ENCODE measurements at regions not wholly inside any gene's neighbourhood (a gene's known extent, or its start where the extent isn't known, plus 50 kb on each side); places are given as distances from the start of the nearest gene placed in this dataset.

DNA sequence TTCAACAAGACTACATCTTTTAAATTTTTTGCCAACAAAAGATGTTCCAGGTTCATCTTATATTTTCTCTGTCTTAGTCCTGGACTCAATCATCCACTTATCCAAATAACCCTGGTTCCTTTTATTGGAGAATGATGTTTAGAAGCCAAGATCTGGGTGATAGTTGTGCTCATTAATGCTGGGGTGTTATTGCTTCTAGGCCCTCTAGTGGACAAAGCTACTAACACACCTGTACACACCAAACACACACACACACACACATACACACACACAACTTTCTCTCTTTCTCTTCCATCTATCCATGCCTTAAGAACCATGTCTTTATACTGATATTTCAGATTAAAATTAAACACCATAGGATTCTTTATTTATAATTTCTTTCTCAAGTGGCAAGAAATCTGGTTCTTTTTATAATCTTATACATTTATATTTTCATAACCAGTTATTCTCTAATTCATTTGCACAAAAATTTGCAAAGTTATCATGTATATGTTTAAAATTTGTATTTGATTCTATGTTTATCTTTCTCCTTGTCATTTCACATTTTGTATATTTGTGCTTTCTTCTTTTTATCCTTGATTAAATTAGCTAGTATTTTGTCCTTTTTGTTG, 179.1 kb upstream of the SMIM23 start:
- no peaks in the 10 kb centered on the region for H3K27me3 ChIP-seq (ENCODE audit: insufficient read depth, low read length)
- no peak overlapping the region for H3K9ac ChIP-seq (ENCODE audit: low read length)
- no peak overlapping the region for H2AFZ ChIP-seq (ENCODE audit: insufficient read depth, low read length, poor library complexity)
- no peak overlapping the region for H3K14ac ChIP-seq (ENCODE audit: low read length)
- H3K4me1 ChIP-seq (ENCODE audit: control insufficient read depth in 1 of 2, insufficient read depth in 2 of 2, low read length in 2 of 2): no peaks in the 10 kb centered on the region
- no peak overlapping the region for H3K23ac ChIP-seq (ENCODE audit: low read length)
- no peak overlapping the region for H4K91ac ChIP-seq (ENCODE audit: low read depth, low read length)
- no peak overlapping the region for H3K27ac ChIP-seq (ENCODE audit: low read depth, low read length)
- H2BK120ac ChIP-seq (ENCODE audit: insufficient read depth, low read length, poor library complexity): no peak overlapping the region
- no peak overlapping the region for H3K4me2 ChIP-seq (ENCODE audit: low read length)
- no peak overlapping the region for H3K4ac ChIP-seq (ENCODE audit: low read depth, low read length)
- no peaks in the 10 kb centered on the region for H3K9me3 ChIP-seq (ENCODE audit: insufficient read depth, low read depth, low read length)
- H3K79me1 ChIP-seq (ENCODE audit: low read length): no peaks in the 10 kb centered on the region
- H3K79me2 ChIP-seq (ENCODE audit: control insufficient read depth, insufficient read depth, low read length, poor library complexity): no peaks in the 10 kb centered on the region
- no peak overlapping the region for H2BK5ac ChIP-seq (ENCODE audit: low read depth, low read length, poor library complexity)
- H4K12ac ChIP-seq (ENCODE audit: low read depth, low read length): no peak overlapping the region
- no peak overlapping the region for H3K18ac ChIP-seq (ENCODE audit: low read length)
- no peak overlapping the region for H2AK5ac ChIP-seq (ENCODE audit: low read length)
- H3K4me3 ChIP-seq (ENCODE audit: low read depth, low read length): no peak overlapping the region
- H3K36me3 ChIP-seq (ENCODE audit: control insufficient read depth in 1 of 2, insufficient read depth in 2 of 2, low read length in 2 of 2): no peaks in the 10 kb centered on the region
- DNase-seq: peak in 1 of 2 donors; percentile 46
- no peak overlapping the region for H2BK12ac ChIP-seq (ENCODE audit: low read length)
- H4K8ac ChIP-seq (ENCODE audit: low read depth, low read length): no peak overlapping the region

DNA sequence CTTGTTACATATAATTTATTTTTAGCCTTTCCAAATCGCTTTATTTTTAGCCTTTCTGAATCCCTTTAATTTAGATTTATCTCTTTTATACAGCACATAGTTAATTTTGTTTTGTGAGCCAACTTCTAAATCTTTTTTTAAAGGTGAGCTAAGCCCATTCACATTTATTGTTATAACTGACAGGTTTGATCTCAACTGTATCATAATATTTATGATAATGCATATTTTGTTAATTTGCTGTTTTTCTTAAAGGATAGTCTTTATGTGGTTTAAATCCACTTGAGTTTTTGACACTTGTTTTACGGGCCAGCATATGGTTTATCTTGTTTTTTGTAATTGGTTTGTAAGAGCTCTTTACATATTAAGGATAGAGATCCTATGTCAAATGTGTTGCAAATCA, 177.8 kb upstream of the SMIM23 start:
- H3K36me3 ChIP-seq (ENCODE audit: control insufficient read depth in 1 of 2, insufficient read depth in 2 of 2, low read length in 2 of 2): no peaks in the 10 kb centered on the region
- H3K9me3 ChIP-seq (ENCODE audit: insufficient read depth, low read depth, low read length): no peaks in the 10 kb centered on the region
- H3K27ac ChIP-seq (ENCODE audit: low read depth, low read length): no peak overlapping the region
- H3K23ac ChIP-seq (ENCODE audit: low read length): no peak overlapping the region
- no peak for DNase-seq
- H2BK5ac ChIP-seq (ENCODE audit: low read depth, low read length, poor library complexity): no peak overlapping the region
- no peak overlapping the region for H4K8ac ChIP-seq (ENCODE audit: low read depth, low read length)
- no peak overlapping the region for H2BK120ac ChIP-seq (ENCODE audit: insufficient read depth, low read length, poor library complexity)
- H3K4me1 ChIP-seq (ENCODE audit: control insufficient read depth in 1 of 2, insufficient read depth in 2 of 2, low read length in 2 of 2): no peaks in the 10 kb centered on the region
- H3K14ac ChIP-seq (ENCODE audit: low read length): no peak overlapping the region
- no peak overlapping the region for H2AFZ ChIP-seq (ENCODE audit: insufficient read depth, low read length, poor library complexity)
- peaks cover 3% of the 10 kb centered on the region for H3K27me3 ChIP-seq (ENCODE audit: insufficient read depth, low read length)
- H3K79me2 ChIP-seq (ENCODE audit: control insufficient read depth, insufficient read depth, low read length, poor library complexity): no peaks in the 10 kb centered on the region
- H3K18ac ChIP-seq (ENCODE audit: low read length): no peak overlapping the region
- no peak overlapping the region for H3K4me2 ChIP-seq (ENCODE audit: low read length)
- H3K4me3 ChIP-seq (ENCODE audit: low read depth, low read length): no peak overlapping the region
- H4K12ac ChIP-seq (ENCODE audit: low read depth, low read length): no peak overlapping the region
- no peak overlapping the region for H2AK5ac ChIP-seq (ENCODE audit: low read length)
- no peaks in the 10 kb centered on the region for H3K79me1 ChIP-seq (ENCODE audit: low read length)
- no peak overlapping the region for H3K9ac ChIP-seq (ENCODE audit: low read length)
- H2BK12ac ChIP-seq (ENCODE audit: low read length): no peak overlapping the region
- WGBS (ENCODE audit: extremely low coverage, insufficient coverage, insufficient read length): no CpG with 5 or more reads among the region's 2 CpGs
- H3K4ac ChIP-seq (ENCODE audit: low read depth, low read length): no peak overlapping the region
- H4K91ac ChIP-seq (ENCODE audit: low read depth, low read length): no peak overlapping the region

DNA sequence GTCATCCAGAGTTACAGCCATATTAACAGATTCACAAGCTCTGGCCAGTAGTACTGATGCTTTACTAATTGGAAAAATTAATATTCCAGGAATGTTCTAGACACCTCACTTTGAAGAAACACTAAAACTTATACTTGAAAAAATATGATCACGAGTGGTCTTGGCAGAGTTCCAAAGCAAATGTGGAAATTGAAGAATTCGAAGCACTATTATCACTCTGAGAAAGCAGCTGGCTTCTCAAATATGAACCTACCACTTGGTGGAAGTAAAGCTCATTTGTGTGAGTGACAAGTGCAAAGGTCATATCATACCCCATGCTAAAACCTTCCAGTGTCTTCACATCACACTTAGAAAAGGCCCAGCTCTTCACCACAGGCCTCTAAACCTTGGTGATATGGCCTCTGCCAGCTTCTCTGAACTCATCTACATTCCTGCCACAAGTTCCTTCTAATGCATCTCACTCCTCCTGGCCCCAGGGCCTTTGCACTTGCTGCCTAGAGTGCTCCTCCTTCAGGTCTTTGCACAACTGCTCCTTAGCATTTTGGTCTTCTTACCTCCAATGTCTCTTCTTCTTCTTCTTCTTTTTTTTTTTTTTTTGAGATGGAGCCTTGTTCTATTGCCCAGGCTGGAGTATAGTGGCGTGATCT, 175.7 kb upstream of the SMIM23 start:
- Histone ChIP-seq H2BK120ac (ENCODE audit: insufficient read depth, low read length, poor library complexity) (no peak overlapping the region), H4K12ac (ENCODE audit: low read depth, low read length) (no peak overlapping the region), H3K79me1 (ENCODE audit: low read length) (no peaks in the 10 kb centered on the region), H3K36me3 (ENCODE audit: control insufficient read depth in 1 of 2, insufficient read depth in 2 of 2, low read length in 2 of 2) (no peaks in the 10 kb centered on the region), H2BK5ac (ENCODE audit: low read depth, low read length, poor library complexity) (no peak overlapping the region), H3K79me2 (ENCODE audit: control insufficient read depth, insufficient read depth, low read length, poor library complexity) (no peaks in the 10 kb centered on the region), H3K18ac (ENCODE audit: low read length) (no peak overlapping the region), H3K27ac (ENCODE audit: low read depth, low read length) (no peak overlapping the region), H3K14ac (ENCODE audit: low read length) (no peak overlapping the region), H4K91ac (ENCODE audit: low read depth, low read length) (no peak overlapping the region), H3K9me3 (ENCODE audit: insufficient read depth, low read depth, low read length) (peaks cover 2% of the 10 kb centered on the region), H3K4me2 (ENCODE audit: low read length) (no peak overlapping the region), H3K4me3 (ENCODE audit: low read depth, low read length) (no peak overlapping the region), H4K8ac (ENCODE audit: low read depth, low read length) (no peak overlapping the region), H3K9ac (ENCODE audit: low read length) (no peak overlapping the region), H3K4me1 (ENCODE audit: control insufficient read depth in 1 of 2, insufficient read depth in 2 of 2, low read length in 2 of 2) (no peaks in the 10 kb centered on the region), H3K23ac (ENCODE audit: low read length) (no peak overlapping the region), H3K27me3 (ENCODE audit: insufficient read depth, low read length) (peaks cover 3% of the 10 kb centered on the region), H2BK12ac (ENCODE audit: low read length) (no peak overlapping the region), H2AFZ (ENCODE audit: insufficient read depth, low read length, poor library complexity) (no peak overlapping the region), H3K4ac (ENCODE audit: low read depth, low read length) (no peak overlapping the region), H2AK5ac (ENCODE audit: low read length) (no peak overlapping the region)
- WGBS (ENCODE audit: extremely low coverage, insufficient coverage, insufficient read length): no CpG with 5 or more reads among the region's 3 CpGs
- DNase-seq: peak in 1 of 2 donors; percentile 8

DNA sequence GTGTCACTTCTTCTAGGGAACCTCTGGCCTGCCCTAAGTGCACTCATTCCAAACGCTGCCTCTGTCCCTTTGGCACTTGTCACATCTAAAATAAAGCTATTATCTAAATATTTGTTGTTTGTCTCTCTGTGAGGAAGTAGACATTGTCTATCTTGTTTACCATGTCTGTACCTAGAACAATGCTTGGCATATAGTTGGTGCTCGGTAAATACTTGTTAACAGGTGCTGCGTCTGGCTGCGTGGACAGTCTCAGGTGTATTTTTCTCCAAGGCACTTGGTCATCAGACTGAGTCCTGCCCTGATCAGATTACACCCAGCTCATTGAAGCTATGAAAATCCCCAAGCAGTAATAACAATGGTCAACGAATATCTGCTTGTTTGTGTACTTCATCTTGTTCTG, 174.9 kb upstream of the SMIM23 start:
- H3K4ac ChIP-seq (ENCODE audit: low read depth, low read length): no peak overlapping the region
- H3K27ac ChIP-seq (ENCODE audit: low read depth, low read length): no peak overlapping the region
- H3K14ac ChIP-seq (ENCODE audit: low read length): no peak overlapping the region
- H4K12ac ChIP-seq (ENCODE audit: low read depth, low read length): no peak overlapping the region
- no peaks in the 10 kb centered on the region for H3K4me1 ChIP-seq (ENCODE audit: control insufficient read depth in 1 of 2, insufficient read depth in 2 of 2, low read length in 2 of 2)
- no peaks in the 10 kb centered on the region for H3K36me3 ChIP-seq (ENCODE audit: control insufficient read depth in 1 of 2, insufficient read depth in 2 of 2, low read length in 2 of 2)
- H3K9me3 ChIP-seq (ENCODE audit: insufficient read depth, low read depth, low read length): peaks cover 6% of the 10 kb centered on the region
- H4K91ac ChIP-seq (ENCODE audit: low read depth, low read length): no peak overlapping the region
- H2AK5ac ChIP-seq (ENCODE audit: low read length): no peak overlapping the region
- WGBS (ENCODE audit: extremely low coverage, insufficient coverage, insufficient read length): no CpG with 5 or more reads among the region's 5 CpGs
- peaks cover 3% of the 10 kb centered on the region for H3K27me3 ChIP-seq (ENCODE audit: insufficient read depth, low read length)
- H4K8ac ChIP-seq (ENCODE audit: low read depth, low read length): no peak overlapping the region
- no peak overlapping the region for H3K23ac ChIP-seq (ENCODE audit: low read length)
- no peak for DNase-seq
- H3K79me2 ChIP-seq (ENCODE audit: control insufficient read depth, insufficient read depth, low read length, poor library complexity): no peaks in the 10 kb centered on the region
- H3K4me2 ChIP-seq (ENCODE audit: low read length): no peak overlapping the region
- no peaks in the 10 kb centered on the region for H3K79me1 ChIP-seq (ENCODE audit: low read length)
- no peak overlapping the region for H2BK12ac ChIP-seq (ENCODE audit: low read length)
- no peak overlapping the region for H3K9ac ChIP-seq (ENCODE audit: low read length)
- no peak overlapping the region for H3K4me3 ChIP-seq (ENCODE audit: low read depth, low read length)
- H2BK5ac ChIP-seq (ENCODE audit: low read depth, low read length, poor library complexity): no peak overlapping the region
- no peak overlapping the region for H3K18ac ChIP-seq (ENCODE audit: low read length)
- H2AFZ ChIP-seq (ENCODE audit: insufficient read depth, low read length, poor library complexity): no peak overlapping the region
- no peak overlapping the region for H2BK120ac ChIP-seq (ENCODE audit: insufficient read depth, low read length, poor library complexity)
